ENCODE measurements at regions not wholly inside any gene's neighbourhood (a gene's known extent, or its start where the extent isn't known, plus 50 kb on each side); places are given as distances from the start of the nearest gene placed in this dataset.
A peak's percentile ranks its signal among the peaks of the same experiment; 100 is the strongest.

DNA sequence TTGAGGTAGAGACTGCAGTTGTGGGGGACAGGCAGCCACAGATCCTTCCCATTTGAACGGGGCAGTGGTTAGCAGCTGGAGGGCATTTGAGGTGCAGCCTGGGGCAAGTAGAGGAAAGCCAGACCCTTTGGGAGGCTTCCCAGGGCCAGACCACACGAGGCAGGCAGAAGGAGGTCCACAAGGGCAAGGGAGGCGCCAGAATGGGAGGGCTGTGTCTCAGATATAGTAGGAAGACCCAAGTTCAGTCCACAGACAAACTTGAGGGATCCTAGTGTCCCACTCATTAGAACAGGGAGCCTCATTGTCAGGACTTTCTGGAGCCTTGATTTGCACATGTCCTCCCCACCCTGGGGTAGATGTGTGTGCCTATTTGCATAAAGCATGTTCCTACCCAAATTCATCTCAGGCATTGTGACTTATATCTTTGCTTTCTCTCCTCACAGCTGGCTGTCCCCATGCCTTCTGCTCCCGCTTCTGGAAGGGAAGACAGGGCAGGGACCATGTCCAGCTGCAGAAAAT, 166.0 kb downstream of the VEGFA start:
- TF ChIP-seq POLR2A (IDR thresholded peaks at IDR 0.05) (no peak), EP300 (IDR thresholded peaks at IDR 0.05) (no peak), POLR2AphosphoS5 (IDR thresholded peaks at IDR 0.05) (no peak)
- TF ChIP-seq, protein P1, sequence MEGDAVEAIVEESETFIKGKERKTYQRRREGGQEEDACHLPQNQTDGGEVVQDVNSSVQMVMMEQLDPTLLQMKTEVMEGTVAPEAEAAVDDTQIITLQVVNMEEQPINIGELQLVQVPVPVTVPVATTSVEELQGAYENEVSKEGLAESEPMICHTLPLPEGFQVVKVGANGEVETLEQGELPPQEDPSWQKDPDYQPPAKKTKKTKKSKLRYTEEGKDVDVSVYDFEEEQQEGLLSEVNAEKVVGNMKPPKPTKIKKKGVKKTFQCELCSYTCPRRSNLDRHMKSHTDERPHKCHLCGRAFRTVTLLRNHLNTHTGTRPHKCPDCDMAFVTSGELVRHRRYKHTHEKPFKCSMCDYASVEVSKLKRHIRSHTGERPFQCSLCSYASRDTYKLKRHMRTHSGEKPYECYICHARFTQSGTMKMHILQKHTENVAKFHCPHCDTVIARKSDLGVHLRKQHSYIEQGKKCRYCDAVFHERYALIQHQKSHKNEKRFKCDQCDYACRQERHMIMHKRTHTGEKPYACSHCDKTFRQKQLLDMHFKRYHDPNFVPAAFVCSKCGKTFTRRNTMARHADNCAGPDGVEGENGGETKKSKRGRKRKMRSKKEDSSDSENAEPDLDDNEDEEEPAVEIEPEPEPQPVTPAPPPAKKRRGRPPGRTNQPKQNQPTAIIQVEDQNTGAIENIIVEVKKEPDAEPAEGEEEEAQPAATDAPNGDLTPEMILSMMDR (IDR thresholded peaks at IDR 0.05), result no peak
- Histone ChIP-seq H3K27me3 (no peaks in the 10 kb centered on the region), H3K27ac (no peak overlapping the region), H3K36me3 (no peaks in the 10 kb centered on the region), H3K9me3 (no peaks in the 10 kb centered on the region), H3K4me3 (no peak overlapping the region), H3K4me1 (peaks cover 0 to 11% (median 0%) of the 10 kb centered on the region in 4 donors)
- DNase-seq, result peak; percentile 13
- intact Hi-C loops (cut with DNase I), result no loop called here
- 80 to 82% methylated on average over 4 of the region's 4 CpGs for WGBS, 2 donors

DNA sequence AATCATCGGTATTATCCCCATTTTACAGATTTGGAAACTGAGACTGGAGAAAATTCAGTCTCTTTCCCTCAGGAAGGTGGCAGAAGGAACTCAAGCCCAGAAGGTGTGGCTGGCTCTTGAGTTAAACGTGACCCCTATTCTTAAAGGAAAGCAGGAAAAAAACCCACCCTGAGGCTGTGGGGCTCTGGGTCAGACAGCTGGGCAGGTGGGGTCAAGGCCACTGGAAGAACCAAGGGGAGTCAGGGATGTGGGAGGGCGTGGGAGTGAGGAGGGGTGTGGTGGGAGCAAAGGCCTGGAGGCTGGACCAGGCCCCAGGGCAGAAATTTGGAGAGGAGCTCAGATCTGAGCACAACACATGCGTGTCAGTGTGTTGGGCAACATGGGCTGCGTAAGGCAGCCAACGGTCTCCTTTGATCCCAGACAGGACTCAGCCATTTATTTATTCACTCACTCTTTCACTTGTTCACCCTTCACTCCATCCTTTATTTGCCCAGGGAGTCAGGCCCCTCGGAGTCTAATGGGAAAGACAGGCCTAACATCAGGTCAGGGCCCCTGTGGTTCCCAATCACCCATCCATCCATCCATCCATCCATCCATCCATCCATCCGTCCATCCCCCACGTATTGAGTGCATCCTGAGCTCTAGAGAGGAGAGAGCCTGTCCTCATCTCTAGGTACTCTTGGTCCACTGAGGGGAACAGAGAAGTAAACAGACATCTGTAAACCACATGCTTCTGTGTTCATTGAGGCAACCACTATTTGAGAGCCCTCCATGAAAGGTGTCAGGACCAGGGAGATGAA, 165.0 kb downstream of the VEGFA start:
- H3K36me3 ChIP-seq, result no peaks in the 10 kb centered on the region
- peak; percentile 35 for DNase-seq
- intact Hi-C loops (cut with DNase I), result no loop called here
- no peak overlapping the region for H3K4me3 ChIP-seq
- H3K27me3 ChIP-seq, result no peaks in the 10 kb centered on the region
- peaks cover 0 to 11% (median 0%) of the 10 kb centered on the region in 4 donors for H3K4me1 ChIP-seq
- no peaks in the 10 kb centered on the region for H3K9me3 ChIP-seq
- WGBS, 2 donors, result 82 to 90% methylated on average over 9 of the region's 9 CpGs
- no peak overlapping the region for H3K27ac ChIP-seq
- no peak for TF ChIP-seq POLR2A (IDR thresholded peaks at IDR 0.05)
- TF ChIP-seq EP300 (IDR thresholded peaks at IDR 0.05), result no peak
- no peak for TF ChIP-seq POLR2AphosphoS5 (IDR thresholded peaks at IDR 0.05)

DNA sequence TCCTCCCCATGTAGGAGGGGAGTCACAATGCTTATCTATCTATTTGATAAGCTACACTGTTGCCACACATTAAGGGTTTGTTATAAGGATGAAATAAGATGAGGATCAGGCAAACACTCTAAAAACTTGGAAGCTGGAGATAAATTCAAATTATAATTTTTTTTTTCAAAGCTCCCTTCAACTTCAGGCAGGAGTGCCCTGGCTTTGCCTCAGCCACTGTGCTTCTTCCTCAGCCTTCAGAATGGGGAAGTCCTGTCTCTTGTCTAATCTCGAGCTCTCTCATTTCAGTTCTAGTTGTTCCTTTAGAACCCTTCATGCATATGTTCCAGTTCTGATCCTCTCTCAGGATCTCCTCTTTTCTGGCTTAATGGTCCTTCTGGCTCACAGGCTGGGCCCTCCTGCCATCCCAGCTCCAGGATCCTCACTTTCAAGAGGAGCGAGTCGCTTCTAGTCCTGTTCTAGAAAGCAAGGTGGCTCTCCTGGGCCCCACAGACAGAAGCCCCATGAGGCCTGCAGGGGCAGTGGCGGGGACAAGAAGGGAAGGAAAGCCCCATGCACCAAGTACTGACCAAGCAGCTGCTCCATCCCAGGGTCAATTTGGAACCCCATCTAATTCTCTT, 164.3 kb downstream of the VEGFA start:
- Histone ChIP-seq H3K36me3 (no peaks in the 10 kb centered on the region), H3K4me3 (no peak overlapping the region), H3K9me3 (no peaks in the 10 kb centered on the region), H3K27ac (no peak overlapping the region), H3K27me3 (no peaks in the 10 kb centered on the region), H3K4me1 (peaks cover 0 to 11% (median 0%) of the 10 kb centered on the region in 4 donors)
- TF ChIP-seq POLR2A (IDR thresholded peaks at IDR 0.05) (no peak), EP300 (IDR thresholded peaks at IDR 0.05) (no peak), POLR2AphosphoS5 (IDR thresholded peaks at IDR 0.05) (no peak)
- TF ChIP-seq, protein P1 (IDR thresholded peaks at IDR 0.05), result no peak
- DNase-seq, result peak; percentile 24
- intact Hi-C loops (cut with DNase I), result no loop called here
- 93 to 96% methylated on average over 4 of the region's 4 CpGs for WGBS, 2 donors

DNA sequence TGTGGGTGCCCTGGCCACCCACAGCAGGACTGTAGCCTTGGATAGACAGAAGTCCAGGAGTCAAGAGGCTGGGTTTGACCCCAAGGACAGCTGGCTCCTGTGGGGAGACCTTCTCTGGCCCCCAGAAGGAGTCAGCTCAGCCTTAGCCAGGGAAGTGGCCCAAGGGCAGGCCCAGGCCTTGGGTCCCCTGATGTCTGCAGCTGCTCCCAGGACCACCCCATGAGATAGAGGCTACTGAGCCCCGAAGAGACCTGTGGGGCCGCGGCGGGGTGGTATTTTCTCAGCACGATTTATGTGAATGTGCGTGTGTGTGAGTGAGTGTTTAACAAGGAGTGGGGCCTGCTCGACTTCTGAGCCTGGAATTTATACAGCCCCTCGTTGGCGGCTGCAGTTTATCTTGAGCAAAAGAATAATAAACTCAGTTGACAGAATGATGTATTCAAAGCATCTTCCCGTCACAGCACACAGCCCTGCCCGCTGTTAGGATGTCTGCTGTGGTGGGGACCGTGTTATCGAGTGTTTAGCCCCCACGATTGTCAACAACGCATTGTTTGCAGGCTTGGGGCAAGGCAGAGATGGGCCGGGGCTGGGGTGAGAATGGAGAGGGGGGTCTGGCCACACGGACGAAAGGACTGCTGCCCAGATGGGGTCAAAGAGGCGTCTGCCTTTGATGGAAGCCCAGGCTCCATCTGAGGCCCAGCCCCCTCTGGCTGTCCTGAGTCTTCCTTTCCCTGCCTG, 163.3 kb downstream of the VEGFA start:
- TF ChIP-seq, protein P1 (IDR thresholded peaks at IDR 0.05), result no peak
- TF ChIP-seq EP300 (IDR thresholded peaks at IDR 0.05) (no peak), POLR2AphosphoS5 (IDR thresholded peaks at IDR 0.05) (no peak), POLR2A (IDR thresholded peaks at IDR 0.05) (no peak)
- Histone ChIP-seq H3K9me3 (no peaks in the 10 kb centered on the region), H3K4me3 (no peak overlapping the region), H3K36me3 (no peaks in the 10 kb centered on the region), H3K27ac (peak overlapping the region in 1 of 4 donors; percentile 51), H3K27me3 (no peaks in the 10 kb centered on the region), H3K4me1 (peaks cover 0 to 11% (median 0%) of the 10 kb centered on the region in 4 donors)
- peak; percentile 41 for DNase-seq
- intact Hi-C loops (cut with DNase I), result no loop called here
- 77 to 81% methylated on average over 19 of the region's 19 CpGs for WGBS, 2 donors

Data from sigmoid colon (tissue), 6 donors.